ENCODE measurements at regions not wholly inside any gene's neighbourhood (a gene's known extent, or its start where the extent isn't known, plus 50 kb on each side); places are given as distances from the start of the nearest gene placed in this dataset.

DNA sequence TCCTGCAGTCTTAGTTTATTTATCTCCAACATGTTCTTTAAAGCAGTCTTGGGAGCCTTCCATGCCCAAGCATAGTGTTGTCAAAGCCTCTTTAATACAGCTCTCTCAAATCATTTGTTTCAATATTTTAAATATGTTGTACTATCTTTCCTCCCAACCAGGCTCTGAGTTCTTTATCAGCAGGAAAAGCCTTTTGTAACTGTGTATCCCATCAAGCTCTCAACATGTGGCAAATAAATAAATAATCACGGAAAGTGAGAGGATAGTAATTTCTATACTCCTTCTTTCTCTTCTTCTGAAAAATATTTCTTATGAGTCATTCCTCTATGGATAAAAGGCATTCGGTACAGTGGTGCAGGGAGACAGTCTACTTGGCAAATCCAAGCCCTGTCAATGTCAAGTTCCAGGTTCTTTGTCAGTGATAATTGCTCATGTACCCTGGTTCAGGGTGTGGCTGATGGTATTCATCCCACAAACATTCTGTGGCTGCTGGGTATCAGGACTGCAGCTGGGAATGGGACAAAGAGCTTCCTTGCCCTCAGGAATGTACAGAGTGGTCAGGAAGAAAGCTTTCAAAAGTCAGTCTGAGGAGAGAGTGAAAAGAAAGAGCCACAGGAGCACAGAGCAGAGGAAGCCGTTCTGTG lies 384.3 kb downstream of the EFNB2 start (continued):
- TF ChIP-seq POLR2A (IDR thresholded peaks at IDR 0.05; ENCODE audit: borderline replicate concordance, extremely low read depth, insufficient read depth, insufficient read length), result no peak
- TF ChIP-seq SIN3A (IDR thresholded peaks at IDR 0.05; ENCODE audit: low read depth), result peak; percentile 89; the same call in 1 of the 2 replicates
- TF ChIP-seq, protein P1, sequence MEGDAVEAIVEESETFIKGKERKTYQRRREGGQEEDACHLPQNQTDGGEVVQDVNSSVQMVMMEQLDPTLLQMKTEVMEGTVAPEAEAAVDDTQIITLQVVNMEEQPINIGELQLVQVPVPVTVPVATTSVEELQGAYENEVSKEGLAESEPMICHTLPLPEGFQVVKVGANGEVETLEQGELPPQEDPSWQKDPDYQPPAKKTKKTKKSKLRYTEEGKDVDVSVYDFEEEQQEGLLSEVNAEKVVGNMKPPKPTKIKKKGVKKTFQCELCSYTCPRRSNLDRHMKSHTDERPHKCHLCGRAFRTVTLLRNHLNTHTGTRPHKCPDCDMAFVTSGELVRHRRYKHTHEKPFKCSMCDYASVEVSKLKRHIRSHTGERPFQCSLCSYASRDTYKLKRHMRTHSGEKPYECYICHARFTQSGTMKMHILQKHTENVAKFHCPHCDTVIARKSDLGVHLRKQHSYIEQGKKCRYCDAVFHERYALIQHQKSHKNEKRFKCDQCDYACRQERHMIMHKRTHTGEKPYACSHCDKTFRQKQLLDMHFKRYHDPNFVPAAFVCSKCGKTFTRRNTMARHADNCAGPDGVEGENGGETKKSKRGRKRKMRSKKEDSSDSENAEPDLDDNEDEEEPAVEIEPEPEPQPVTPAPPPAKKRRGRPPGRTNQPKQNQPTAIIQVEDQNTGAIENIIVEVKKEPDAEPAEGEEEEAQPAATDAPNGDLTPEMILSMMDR (IDR thresholded peaks at IDR 0.05 in 2 of 3, conservative IDR thresholded peaks at IDR 0.05 in 1 of 3; ENCODE audit: borderline replicate concordance in 1 of 3, insufficient read depth in 1 of 3, low read depth in 2 of 3, low read length in 2 of 3), result no peak
- TF ChIP-seq, protein P2, sequence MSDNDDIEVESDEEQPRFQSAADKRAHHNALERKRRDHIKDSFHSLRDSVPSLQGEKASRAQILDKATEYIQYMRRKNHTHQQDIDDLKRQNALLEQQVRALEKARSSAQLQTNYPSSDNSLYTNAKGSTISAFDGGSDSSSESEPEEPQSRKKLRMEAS (IDR thresholded peaks at IDR 0.05), result peak; percentile 59
- TF ChIP-seq CEBPB (IDR thresholded peaks at IDR 0.05; ENCODE audit: low read depth), result peak; percentile 68
- no peak; the same call in 1 of the 2 replicates for TF ChIP-seq ELF1 (IDR thresholded peaks at IDR 0.05; ENCODE audit: borderline replicate concordance, low read depth)
- TF ChIP-seq, protein P3, sequence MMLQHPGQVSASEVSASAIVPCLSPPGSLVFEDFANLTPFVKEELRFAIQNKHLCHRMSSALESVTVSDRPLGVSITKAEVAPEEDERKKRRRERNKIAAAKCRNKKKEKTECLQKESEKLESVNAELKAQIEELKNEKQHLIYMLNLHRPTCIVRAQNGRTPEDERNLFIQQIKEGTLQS (IDR thresholded peaks at IDR 0.05), result no peak
- TF ChIP-seq, protein P4, sequence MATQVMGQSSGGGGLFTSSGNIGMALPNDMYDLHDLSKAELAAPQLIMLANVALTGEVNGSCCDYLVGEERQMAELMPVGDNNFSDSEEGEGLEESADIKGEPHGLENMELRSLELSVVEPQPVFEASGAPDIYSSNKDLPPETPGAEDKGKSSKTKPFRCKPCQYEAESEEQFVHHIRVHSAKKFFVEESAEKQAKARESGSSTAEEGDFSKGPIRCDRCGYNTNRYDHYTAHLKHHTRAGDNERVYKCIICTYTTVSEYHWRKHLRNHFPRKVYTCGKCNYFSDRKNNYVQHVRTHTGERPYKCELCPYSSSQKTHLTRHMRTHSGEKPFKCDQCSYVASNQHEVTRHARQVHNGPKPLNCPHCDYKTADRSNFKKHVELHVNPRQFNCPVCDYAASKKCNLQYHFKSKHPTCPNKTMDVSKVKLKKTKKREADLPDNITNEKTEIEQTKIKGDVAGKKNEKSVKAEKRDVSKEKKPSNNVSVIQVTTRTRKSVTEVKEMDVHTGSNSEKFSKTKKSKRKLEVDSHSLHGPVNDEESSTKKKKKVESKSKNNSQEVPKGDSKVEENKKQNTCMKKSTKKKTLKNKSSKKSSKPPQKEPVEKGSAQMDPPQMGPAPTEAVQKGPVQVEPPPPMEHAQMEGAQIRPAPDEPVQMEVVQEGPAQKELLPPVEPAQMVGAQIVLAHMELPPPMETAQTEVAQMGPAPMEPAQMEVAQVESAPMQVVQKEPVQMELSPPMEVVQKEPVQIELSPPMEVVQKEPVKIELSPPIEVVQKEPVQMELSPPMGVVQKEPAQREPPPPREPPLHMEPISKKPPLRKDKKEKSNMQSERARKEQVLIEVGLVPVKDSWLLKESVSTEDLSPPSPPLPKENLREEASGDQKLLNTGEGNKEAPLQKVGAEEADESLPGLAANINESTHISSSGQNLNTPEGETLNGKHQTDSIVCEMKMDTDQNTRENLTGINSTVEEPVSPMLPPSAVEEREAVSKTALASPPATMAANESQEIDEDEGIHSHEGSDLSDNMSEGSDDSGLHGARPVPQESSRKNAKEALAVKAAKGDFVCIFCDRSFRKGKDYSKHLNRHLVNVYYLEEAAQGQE (IDR thresholded peaks at IDR 0.05; ENCODE audit: low read depth), result no peak
- TF ChIP-seq SP1 (IDR thresholded peaks at IDR 0.05; ENCODE audit: low read depth), result peak; percentile 85
- TF ChIP-seq SRF (IDR thresholded peaks at IDR 0.05; ENCODE audit: low read depth), result peak; percentile 39; the same call in 1 of the 2 replicates
- peak; percentile 24; the same call in 1 of the 2 replicates for TF ChIP-seq RAD21 (IDR thresholded peaks at IDR 0.05; ENCODE audit: low read depth)

All from HCT116 (cell line).